BJ (cell line): ENCODE measurements at regions not wholly inside any gene's neighbourhood (a gene's known extent, or its start where the extent isn't known, plus 50 kb on each side); places are given as distances from the start of the nearest gene placed in this dataset.

Source experiments
- CTCF ChIA-PET: fragments of 350-600 bp; formaldehyde crosslinking; extraction: SDS; loops from one replicate; lab custom pipeline; 2021; ENCODE audit warnings: antibody characterized with exemption, inconsistent platforms; lab: Yijun Ruan, JAX
- POLR2A ChIA-PET: fragments of 300-600 bp; sonication (Branson Sonifier 250); formaldehyde crosslinking; extraction: SDS; loops from one replicate; lab custom pipeline; 2021; ENCODE audit warnings: antibody characterized with exemption; lab: Charles Lee
- DNase-seq: peaks from one replicate; pipeline ENCODE4 v3.0.0-alpha.2; 2011; ENCODE audit warnings: low read depth
- H3K27me3 ChIP-seq: 2 replicates; pipeline ENCODE4 v1.6.0; 2011; ENCODE audit warnings: low read length; ENCODE audit not compliant: control insufficient read depth, insufficient read depth
- H3K36me3 ChIP-seq: 2 replicates; pipeline ENCODE4 v1.5.1; 2011; ENCODE audit warnings: low read length; ENCODE audit not compliant: control insufficient read depth, insufficient read depth
- H3K4me3 ChIP-seq: 2 replicates; pipeline ENCODE4 v1.5.1; 2011; ENCODE audit warnings: low read depth, mild to moderate bottlenecking, control low read depth, low read length
- TF ChIP-seq, protein P1 (sequence below): IDR thresholded peaks from 2 replicates; pipeline ENCODE4 v1.5.1; 2011; ENCODE audit warnings: low read depth, mild to moderate bottlenecking, control low read depth, inconsistent platforms, low read length, moderate library complexity; ENCODE audit not compliant: insufficient read depth

DNA sequence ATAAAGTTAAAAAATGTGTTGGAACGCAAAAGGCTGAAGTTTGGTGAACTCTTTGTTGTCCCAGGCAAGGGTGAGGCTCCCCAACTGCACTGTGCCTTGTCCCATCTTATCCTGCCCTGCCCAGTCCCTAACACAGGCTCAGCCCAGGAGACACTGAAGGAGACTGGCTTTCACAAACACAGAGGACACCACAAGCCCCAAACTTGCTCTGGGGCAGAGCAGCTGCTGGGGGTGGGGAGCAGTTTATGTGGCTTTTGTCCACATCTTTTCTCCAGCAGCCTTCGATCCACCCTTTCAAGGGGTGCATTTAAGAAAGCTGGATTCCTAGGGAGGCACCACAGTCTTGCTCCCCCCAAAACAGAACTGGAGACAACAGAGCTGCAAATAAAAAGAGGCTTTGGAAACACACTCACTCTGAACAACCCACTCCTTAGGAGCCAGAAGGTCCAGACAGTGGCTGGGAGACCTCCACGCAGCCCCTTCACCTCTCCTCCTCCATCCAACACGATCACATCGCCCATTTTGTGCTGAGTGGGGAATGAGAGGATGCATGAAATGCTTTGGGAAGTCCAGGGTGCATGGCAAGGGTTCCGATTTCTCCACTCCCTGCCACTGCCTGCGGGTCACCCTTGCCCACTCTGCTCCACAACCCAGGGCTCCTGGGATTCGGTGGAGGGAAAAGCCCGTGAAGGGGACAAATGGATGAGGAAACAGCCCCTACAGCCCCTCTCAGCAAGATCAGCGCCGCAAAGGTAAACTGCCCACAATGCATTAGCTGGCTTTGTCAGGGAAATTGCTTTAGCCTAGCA is 260.5 kb upstream of the TLE3 start:
- H3K27me3 ChIP-seq, result peaks cover 12% of the 10 kb centered on the region
- ChIA-PET POLR2A (no interaction called here), CTCF (interaction anchor here (0.6 to 0.7 kb wide), 2 partner anchors 13 to 422 kb away, joined by 3 to 4 read pairs; no protein-coding TSS in a partner anchor)
- no peak overlapping the region for H3K4me3 ChIP-seq
- no peaks in the 10 kb centered on the region for H3K36me3 ChIP-seq
- TF ChIP-seq, protein P1, sequence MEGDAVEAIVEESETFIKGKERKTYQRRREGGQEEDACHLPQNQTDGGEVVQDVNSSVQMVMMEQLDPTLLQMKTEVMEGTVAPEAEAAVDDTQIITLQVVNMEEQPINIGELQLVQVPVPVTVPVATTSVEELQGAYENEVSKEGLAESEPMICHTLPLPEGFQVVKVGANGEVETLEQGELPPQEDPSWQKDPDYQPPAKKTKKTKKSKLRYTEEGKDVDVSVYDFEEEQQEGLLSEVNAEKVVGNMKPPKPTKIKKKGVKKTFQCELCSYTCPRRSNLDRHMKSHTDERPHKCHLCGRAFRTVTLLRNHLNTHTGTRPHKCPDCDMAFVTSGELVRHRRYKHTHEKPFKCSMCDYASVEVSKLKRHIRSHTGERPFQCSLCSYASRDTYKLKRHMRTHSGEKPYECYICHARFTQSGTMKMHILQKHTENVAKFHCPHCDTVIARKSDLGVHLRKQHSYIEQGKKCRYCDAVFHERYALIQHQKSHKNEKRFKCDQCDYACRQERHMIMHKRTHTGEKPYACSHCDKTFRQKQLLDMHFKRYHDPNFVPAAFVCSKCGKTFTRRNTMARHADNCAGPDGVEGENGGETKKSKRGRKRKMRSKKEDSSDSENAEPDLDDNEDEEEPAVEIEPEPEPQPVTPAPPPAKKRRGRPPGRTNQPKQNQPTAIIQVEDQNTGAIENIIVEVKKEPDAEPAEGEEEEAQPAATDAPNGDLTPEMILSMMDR, result no peak
- no peak for DNase-seq

DNA sequence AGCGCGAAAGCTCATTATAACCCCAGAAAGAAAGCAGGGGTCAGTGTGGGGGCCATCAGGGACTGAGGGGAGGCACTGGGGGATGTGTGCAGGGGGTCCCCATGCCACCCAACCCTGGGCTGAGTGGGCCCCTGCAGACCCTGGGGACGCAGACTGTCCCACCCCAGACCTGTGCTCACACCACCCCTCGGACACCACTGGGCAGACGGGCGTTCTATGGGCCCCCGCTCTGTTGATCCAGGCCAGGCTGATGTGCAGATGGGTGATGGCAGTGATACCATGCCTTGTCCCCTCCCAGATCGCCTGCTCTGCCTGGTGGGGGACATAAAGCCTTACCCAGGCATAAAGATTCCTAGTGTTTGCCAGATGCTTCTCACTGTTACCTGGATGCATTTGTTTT is 259.7 kb upstream of the TLE3 start:
- CTCF ChIA-PET, result no interaction called here
- Histone ChIP-seq H3K27me3 (peaks cover 12% of the 10 kb centered on the region), H3K36me3 (no peaks in the 10 kb centered on the region), H3K4me3 (no peak overlapping the region)
- no peak for DNase-seq
- TF ChIP-seq, protein P1, result no peak
- POLR2A ChIA-PET, result no interaction called here

GRCh38 chr15:70356919-70357318 is 259.2 kb upstream of the TLE3 start:
- peaks cover 15% of the 10 kb centered on the region for H3K27me3 ChIP-seq
- H3K4me3 ChIP-seq, result no peak overlapping the region
- TF ChIP-seq, protein P1, result no peak
- ChIA-PET CTCF (no interaction called here), POLR2A (no interaction called here)
- DNase-seq, result no peak
- no peaks in the 10 kb centered on the region for H3K36me3 ChIP-seq

GRCh38 chr15:70356062-70356860 is 258.5 kb upstream of the TLE3 start:
- ChIA-PET CTCF (no interaction called here), POLR2A (no interaction called here)
- Histone ChIP-seq H3K4me3 (no peak overlapping the region), H3K27me3 (peaks cover 17% of the 10 kb centered on the region), H3K36me3 (no peaks in the 10 kb centered on the region)
- TF ChIP-seq, protein P1, result no peak
- DNase-seq, result no peak

GRCh38 chr15:70355275-70355795 is 257.6 kb upstream of the TLE3 start:
- ChIA-PET POLR2A (no interaction called here), CTCF (no interaction called here)

More at GRCh38 chr15:70355275-70355795, 257.6 kb upstream of the TLE3 start:
- Histone ChIP-seq H3K4me3 (no peak overlapping the region), H3K27me3 (peaks cover 17% of the 10 kb centered on the region), H3K36me3 (no peaks in the 10 kb centered on the region)
- TF ChIP-seq, protein P1, result 0 out of 2 replicates have a peak, but pooled peaks have one; percentile 16
- DNase-seq, result no peak
